Left forelimb (tissue), 1 donor: ENCODE measurements at regions not wholly inside any gene's neighbourhood (a gene's known extent, or its start where the extent isn't known, plus 50 kb on each side); places are given as distances from the start of the nearest gene placed in this dataset.

Experiments used
- DNase-seq: peaks from one replicate; pipeline ENCODE4 v3.0.0-alpha.2; 2018; ENCODE audit warnings: low spot score

- DNase-seq, result no peak
These were observed 59.5 kb upstream of the IRF2BP2 start for GRCh38 chr1:234669499-234669898.

DNA sequence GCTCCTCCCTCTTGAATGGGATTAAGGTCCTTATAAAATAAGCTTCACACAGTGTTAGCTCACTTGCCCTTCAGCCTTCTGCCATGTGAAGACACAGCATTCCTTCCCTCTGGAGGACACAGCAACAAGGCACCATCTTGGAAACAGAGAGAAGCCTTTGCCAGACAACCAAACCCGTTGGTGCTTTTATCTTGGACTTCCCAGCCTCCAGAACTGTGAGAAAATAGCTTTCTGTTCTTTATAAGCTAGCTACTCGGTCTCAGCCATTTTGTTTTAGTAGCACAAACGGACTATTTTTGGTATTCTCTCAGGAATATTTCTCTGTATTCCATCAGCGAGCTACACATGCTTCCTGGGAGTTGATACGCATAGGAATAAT lies 58.6 kb upstream of the IRF2BP2 start:
- no peak for DNase-seq

DNA sequence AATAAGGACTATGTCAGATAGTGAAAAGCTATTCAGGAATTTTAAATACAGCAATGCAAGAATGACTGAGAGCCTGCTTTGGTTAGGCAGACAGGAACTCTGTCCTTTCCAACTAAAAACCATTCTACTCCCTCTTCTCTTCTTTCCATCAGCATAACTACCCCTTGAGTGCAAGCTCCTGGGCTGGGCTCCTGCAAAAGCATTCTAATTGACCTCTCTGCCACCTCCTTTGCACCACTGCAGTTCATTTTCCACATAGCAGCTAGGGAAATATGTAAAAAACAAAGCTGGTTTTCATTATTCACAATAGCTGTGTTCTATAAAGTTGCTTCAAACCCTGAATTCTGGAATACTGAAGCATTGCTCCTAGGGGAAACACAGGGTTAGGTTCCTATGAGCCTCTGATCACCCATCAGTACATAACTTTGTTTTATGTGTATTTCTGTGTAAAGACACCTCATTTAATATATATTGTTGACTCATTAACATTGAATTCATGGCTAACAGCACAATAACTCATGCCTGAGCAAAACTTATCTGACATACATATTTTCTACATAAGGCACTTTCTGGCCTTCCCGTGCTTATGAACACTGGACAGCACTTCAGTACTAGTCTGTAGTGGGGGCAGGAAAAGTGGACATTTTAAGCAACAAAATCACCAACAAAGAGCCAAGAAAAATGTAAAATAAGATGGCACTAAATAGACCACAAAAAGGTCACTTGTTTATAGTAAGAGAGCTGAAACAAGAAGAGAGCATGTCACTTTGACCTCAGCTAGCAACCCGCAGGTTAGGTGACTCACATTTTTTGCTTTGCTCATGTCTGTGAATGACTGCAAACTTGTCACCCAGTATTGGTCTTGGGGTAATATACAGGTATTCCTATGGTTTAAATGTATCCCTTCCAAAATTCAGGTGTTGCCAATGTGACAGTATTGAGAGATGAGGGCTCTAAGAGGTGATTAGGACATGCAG lies 57.9 kb upstream of the IRF2BP2 start:
- DNase-seq, result no peak

DNA sequence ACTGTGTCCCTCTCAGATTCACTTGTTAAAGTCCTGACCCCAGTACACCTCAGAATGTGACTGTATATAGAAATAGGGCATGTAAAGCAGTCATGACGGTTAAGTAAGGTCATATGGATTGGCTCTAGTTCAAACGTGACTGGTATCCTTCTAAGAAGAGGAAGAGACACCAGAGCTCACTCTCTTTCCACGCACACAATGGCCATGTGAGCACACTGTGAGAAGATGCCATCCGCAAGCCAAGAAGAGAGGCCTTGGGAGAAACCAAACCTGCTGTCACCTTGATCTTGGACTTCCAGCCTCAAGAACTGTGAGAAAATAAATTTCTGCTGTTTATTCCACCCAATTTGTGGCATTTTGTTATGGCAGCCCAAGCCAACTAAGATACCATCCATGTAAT lies 56.8 kb upstream of the IRF2BP2 start:
- DNase-seq, result no peak

- no peak for DNase-seq
These were observed 56.1 kb upstream of the IRF2BP2 start for GRCh38 chr1:234665975-234666605.

GRCh38 chr1:234662148-234662547 lies 52.2 kb upstream of the IRF2BP2 start:
- DNase-seq, result no peak

- no peak for DNase-seq
These were observed 51.4 kb upstream of the IRF2BP2 start for GRCh38 chr1:234661317-234661928.

- no peak for DNase-seq
These were observed 50.7 kb upstream of the IRF2BP2 start for GRCh38 chr1:234660536-234661316.
